DOHH2 (cell line): ENCODE measurements at regions not wholly inside any gene's neighbourhood (a gene's known extent, or its start where the extent isn't known, plus 50 kb on each side); places are given as distances from the start of the nearest gene placed in this dataset.

ENCODE experiments used
- EZH2phosphoT487 ChIP-seq: fragments of 200-600 bp; sonication (generic); IDR thresholded peaks from 2 replicates; pipeline ENCODE4 v1.6.1; 2017; ENCODE audit warnings: borderline replicate concordance, mild to moderate bottlenecking, antibody characterized with exemption, low read length, moderate library complexity, mixed read lengths
- TF ChIP-seq, protein P1 (sequence below): fragments of 200-600 bp; sonication (generic); IDR thresholded peaks from one replicate; pipeline ENCODE4 v1.5.1; 2014; ENCODE audit warnings: antibody characterized with exemption, mild to moderate bottlenecking, low read depth, low read length; ENCODE audit not compliant: poor library complexity, severe bottlenecking

GRCh38 chr18:43785158-43785557 is 507.9 kb upstream of the SYT4 start:
- TF ChIP-seq, protein P1, sequence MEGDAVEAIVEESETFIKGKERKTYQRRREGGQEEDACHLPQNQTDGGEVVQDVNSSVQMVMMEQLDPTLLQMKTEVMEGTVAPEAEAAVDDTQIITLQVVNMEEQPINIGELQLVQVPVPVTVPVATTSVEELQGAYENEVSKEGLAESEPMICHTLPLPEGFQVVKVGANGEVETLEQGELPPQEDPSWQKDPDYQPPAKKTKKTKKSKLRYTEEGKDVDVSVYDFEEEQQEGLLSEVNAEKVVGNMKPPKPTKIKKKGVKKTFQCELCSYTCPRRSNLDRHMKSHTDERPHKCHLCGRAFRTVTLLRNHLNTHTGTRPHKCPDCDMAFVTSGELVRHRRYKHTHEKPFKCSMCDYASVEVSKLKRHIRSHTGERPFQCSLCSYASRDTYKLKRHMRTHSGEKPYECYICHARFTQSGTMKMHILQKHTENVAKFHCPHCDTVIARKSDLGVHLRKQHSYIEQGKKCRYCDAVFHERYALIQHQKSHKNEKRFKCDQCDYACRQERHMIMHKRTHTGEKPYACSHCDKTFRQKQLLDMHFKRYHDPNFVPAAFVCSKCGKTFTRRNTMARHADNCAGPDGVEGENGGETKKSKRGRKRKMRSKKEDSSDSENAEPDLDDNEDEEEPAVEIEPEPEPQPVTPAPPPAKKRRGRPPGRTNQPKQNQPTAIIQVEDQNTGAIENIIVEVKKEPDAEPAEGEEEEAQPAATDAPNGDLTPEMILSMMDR = no peak
- TF ChIP-seq EZH2phosphoT487 = no peak
